ENCODE measurements at regions not wholly inside any gene's neighbourhood (a gene's known extent, or its start where the extent isn't known, plus 50 kb on each side); places are given as distances from the start of the nearest gene placed in this dataset.

- no peak for DNase-seq (ENCODE audit: low read depth)
- H3K4me3 ChIP-seq (ENCODE audit: control insufficient read depth, low read depth, low read length), result no peak overlapping the region
- no peak for TF ChIP-seq CTCF (IDR thresholded peaks at IDR 0.05; ENCODE audit: control insufficient read depth, insufficient read depth, low read depth, low read length, missing control alignments)
Observed at GRCh38 chr2:66273933-66274490, 160.9 kb upstream of the MEIS1 start.

GRCh38 chr2:66272751-66273150 lies 162.2 kb upstream of the MEIS1 start:
- H3K4me3 ChIP-seq (ENCODE audit: control insufficient read depth, low read depth, low read length), result no peak overlapping the region
- TF ChIP-seq CTCF (IDR thresholded peaks at IDR 0.05; ENCODE audit: control insufficient read depth, insufficient read depth, low read depth, low read length, missing control alignments), result no peak
- DNase-seq (ENCODE audit: low read depth), result no peak

GRCh38 chr2:66271777-66272176 lies 163.1 kb upstream of the MEIS1 start:
- no peak for TF ChIP-seq CTCF (IDR thresholded peaks at IDR 0.05; ENCODE audit: control insufficient read depth, insufficient read depth, low read depth, low read length, missing control alignments)
- no peak for DNase-seq (ENCODE audit: low read depth)
- H3K4me3 ChIP-seq (ENCODE audit: control insufficient read depth, low read depth, low read length), result no peak overlapping the region

GRCh38 chr2:66270247-66270646 lies 164.7 kb upstream of the MEIS1 start:
- no peak overlapping the region for H3K4me3 ChIP-seq (ENCODE audit: control insufficient read depth, low read depth, low read length)
- DNase-seq (ENCODE audit: low read depth), result no peak
- no peak for TF ChIP-seq CTCF (IDR thresholded peaks at IDR 0.05; ENCODE audit: control insufficient read depth, insufficient read depth, low read depth, low read length, missing control alignments)

GRCh38 chr2:66269166-66269565 lies 165.8 kb upstream of the MEIS1 start:
- DNase-seq (ENCODE audit: low read depth), result no peak
- no peak overlapping the region for H3K4me3 ChIP-seq (ENCODE audit: control insufficient read depth, low read depth, low read length)
- no peak for TF ChIP-seq CTCF (IDR thresholded peaks at IDR 0.05; ENCODE audit: control insufficient read depth, insufficient read depth, low read depth, low read length, missing control alignments)

- DNase-seq (ENCODE audit: low read depth), result no peak
- TF ChIP-seq CTCF (IDR thresholded peaks at IDR 0.05; ENCODE audit: control insufficient read depth, insufficient read depth, low read depth, low read length, missing control alignments), result no peak
- no peak overlapping the region for H3K4me3 ChIP-seq (ENCODE audit: control insufficient read depth, low read depth, low read length)
Observed at GRCh38 chr2:66268756-66269155, 166.2 kb upstream of the MEIS1 start.

GRCh38 chr2:66264354-66264753 lies 170.6 kb upstream of the MEIS1 start:
- no peak for TF ChIP-seq CTCF (IDR thresholded peaks at IDR 0.05; ENCODE audit: control insufficient read depth, insufficient read depth, low read depth, low read length, missing control alignments)

More at GRCh38 chr2:66264354-66264753, 170.6 kb upstream of the MEIS1 start:
- no peak for DNase-seq (ENCODE audit: low read depth)
- H3K4me3 ChIP-seq (ENCODE audit: control insufficient read depth, low read depth, low read length), result no peak overlapping the region
